ENCODE measurements at regions not wholly inside any gene's neighbourhood (a gene's known extent, or its start where the extent isn't known, plus 50 kb on each side); places are given as distances from the start of the nearest gene placed in this dataset.

GRCh38 chr16:9484426-9484825, 393.0 kb downstream of the HAPSTR1 start:
- no peak for TF ChIP-seq POLR2AphosphoS5 (IDR thresholded peaks at IDR 0.05; ENCODE audit: low read depth, low read length)
- no peak for TF ChIP-seq CTCF (IDR thresholded peaks at IDR 0.05)
- TF ChIP-seq TCF7L2 (IDR thresholded peaks at IDR 0.05; ENCODE audit: low read depth, low read length), result no peak
- TF ChIP-seq REST (IDR thresholded peaks at IDR 0.05; ENCODE audit: insufficient read depth in 1 of 2, low read depth in 2 of 2, low read length in 1 of 2), result no peak
- no peak for TF ChIP-seq SIN3A (IDR thresholded peaks at IDR 0.05; ENCODE audit: borderline replicate concordance, insufficient read depth, low read depth, low read length)
- H3K27ac ChIP-seq (ENCODE audit: low read length), result no peak overlapping the region
- no peaks in the 10 kb centered on the region for H3K9me3 ChIP-seq (ENCODE audit: control insufficient read depth, insufficient read depth, low read depth, low read length)
- H3K36me3 ChIP-seq (ENCODE audit: control insufficient read depth, insufficient read depth, low read length), result no peaks in the 10 kb centered on the region
- DNase-seq (ENCODE audit: low read depth, low spot score) (no peak), ATAC-seq (no peak)
- in situ Hi-C loops (cut with HindIII; ENCODE audit: low pct_unique_long_range_greater_than_20kb, low sequenced_read_pairs) (no loop called here), intact Hi-C loops (cut with micrococcal nuclease; ENCODE audit: unreplicated experiment) (no loop called here)
- H3K4me1 ChIP-seq (ENCODE audit: control insufficient read depth, insufficient read depth, low read length), result no peaks in the 10 kb centered on the region
- BruUV-seq (replicated peaks), result no TSS peak
- ChIA-PET CTCF (no interaction called here), POLR2A (no interaction called here)
- peaks cover 12% of the 10 kb centered on the region for H3K27me3 ChIP-seq (ENCODE audit: control insufficient read depth, insufficient read depth, low read length)
- H3K4me3 ChIP-seq (ENCODE audit: low read depth in 2 of 2, low read length in 2 of 2), result no peak overlapping the region

GRCh38 chr16:9484881-9485280, 393.4 kb downstream of the HAPSTR1 start:
- no TSS peak for BruUV-seq (replicated peaks)
- ATAC-seq (no peak), DNase-seq (ENCODE audit: low read depth, low spot score) (no peak)
- Histone ChIP-seq H3K36me3 (ENCODE audit: control insufficient read depth, insufficient read depth, low read length) (no peaks in the 10 kb centered on the region), H3K9me3 (ENCODE audit: control insufficient read depth, insufficient read depth, low read depth, low read length) (no peaks in the 10 kb centered on the region), H3K27ac (ENCODE audit: low read length) (no peak overlapping the region), H3K27me3 (ENCODE audit: control insufficient read depth, insufficient read depth, low read length) (peaks cover 12% of the 10 kb centered on the region), H3K4me3 (ENCODE audit: low read depth in 2 of 2, low read length in 2 of 2) (no peak overlapping the region), H3K4me1 (ENCODE audit: control insufficient read depth, insufficient read depth, low read length) (no peaks in the 10 kb centered on the region)
- CTCF ChIA-PET, result no interaction called here
- TF ChIP-seq TCF7L2 (IDR thresholded peaks at IDR 0.05; ENCODE audit: low read depth, low read length) (no peak), SIN3A (IDR thresholded peaks at IDR 0.05; ENCODE audit: borderline replicate concordance, insufficient read depth, low read depth, low read length) (no peak), POLR2AphosphoS5 (IDR thresholded peaks at IDR 0.05; ENCODE audit: low read depth, low read length) (no peak), REST (IDR thresholded peaks at IDR 0.05; ENCODE audit: insufficient read depth in 1 of 2, low read depth in 2 of 2, low read length in 1 of 2) (no peak), CTCF (IDR thresholded peaks at IDR 0.05) (no peak)
- intact Hi-C loops (cut with micrococcal nuclease; ENCODE audit: unreplicated experiment) (no loop called here), in situ Hi-C loops (cut with HindIII; ENCODE audit: low pct_unique_long_range_greater_than_20kb, low sequenced_read_pairs) (no loop called here)
- POLR2A ChIA-PET, result no interaction called here
